Mammary epithelial cell (primary cell): ENCODE measurements at regions not wholly inside any gene's neighbourhood (a gene's known extent, or its start where the extent isn't known, plus 50 kb on each side); places are given as distances from the start of the nearest gene placed in this dataset.

Experiments
- EZH2 ChIP-seq: IDR thresholded peaks from 2 replicates; pipeline ENCODE4 v1.6.1; 2012; ENCODE audit warnings: low read length, inconsistent platforms, borderline replicate concordance
- TF ChIP-seq, protein P1 (sequence below), 2 donors: IDR thresholded peaks in 1 of 2; conservative IDR thresholded peaks in 1 of 2; 2 replicates each; pipeline ENCODE4 v1.5.1; 2011 to 2012; ENCODE audit warnings: inconsistent platforms in 2 of 2, low read length in 2 of 2, mild to moderate bottlenecking in 2 of 2, control low read depth in 1 of 2, low read depth in 1 of 2; ENCODE audit not compliant: insufficient read depth in 1 of 2; ENCODE audit errors: extremely low read depth in 1 of 2

GRCh38 chr10:28983799-28984198 lies 305.1 kb upstream of the LYZL1 start:
- TF ChIP-seq, protein P1, sequence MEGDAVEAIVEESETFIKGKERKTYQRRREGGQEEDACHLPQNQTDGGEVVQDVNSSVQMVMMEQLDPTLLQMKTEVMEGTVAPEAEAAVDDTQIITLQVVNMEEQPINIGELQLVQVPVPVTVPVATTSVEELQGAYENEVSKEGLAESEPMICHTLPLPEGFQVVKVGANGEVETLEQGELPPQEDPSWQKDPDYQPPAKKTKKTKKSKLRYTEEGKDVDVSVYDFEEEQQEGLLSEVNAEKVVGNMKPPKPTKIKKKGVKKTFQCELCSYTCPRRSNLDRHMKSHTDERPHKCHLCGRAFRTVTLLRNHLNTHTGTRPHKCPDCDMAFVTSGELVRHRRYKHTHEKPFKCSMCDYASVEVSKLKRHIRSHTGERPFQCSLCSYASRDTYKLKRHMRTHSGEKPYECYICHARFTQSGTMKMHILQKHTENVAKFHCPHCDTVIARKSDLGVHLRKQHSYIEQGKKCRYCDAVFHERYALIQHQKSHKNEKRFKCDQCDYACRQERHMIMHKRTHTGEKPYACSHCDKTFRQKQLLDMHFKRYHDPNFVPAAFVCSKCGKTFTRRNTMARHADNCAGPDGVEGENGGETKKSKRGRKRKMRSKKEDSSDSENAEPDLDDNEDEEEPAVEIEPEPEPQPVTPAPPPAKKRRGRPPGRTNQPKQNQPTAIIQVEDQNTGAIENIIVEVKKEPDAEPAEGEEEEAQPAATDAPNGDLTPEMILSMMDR (conservative IDR thresholded peaks at IDR 0.05 in 1 of 2, IDR thresholded peaks at IDR 0.05 in 1 of 2; ENCODE audit: extremely low read depth in 1 of 2, insufficient read depth in 1 of 2, low read depth in 1 of 2, low read length in 2 of 2) = no peak
- no peak for TF ChIP-seq EZH2
